GM12878 (cell line): ENCODE measurements at regions not wholly inside any gene's neighbourhood (a gene's known extent, or its start where the extent isn't known, plus 50 kb on each side); places are given as distances from the start of the nearest gene placed in this dataset.

Experiments used
- ATAC-seq: fragments of 200-7000 bp; cut with Tn5 transposase; 3 replicates; pipeline ENCODE4 v1.9.1; 2020; ENCODE audit warnings: mild to moderate bottlenecking, moderate library complexity
- BruUV-seq: library from RNA; stranded (reverse); fragments of 400-500 nt; replicated peaks from 2 replicates; lab custom pipeline; 2021; lab: Mats Ljungman, UMichigan
- CTCF ChIA-PET: fragments of 300-600 bp; sonication (Branson Sonifier 250); formaldehyde crosslinking; extraction: SDS; loops from one replicate; lab custom pipeline; 2021; ENCODE audit warnings: inconsistent platforms; lab: Yijun Ruan, JAX
- POLR2A ChIA-PET: fragments of 350-600 bp; formaldehyde crosslinking; extraction: SDS; loops from one replicate; lab custom pipeline; 2021; ENCODE audit warnings: inconsistent platforms; lab: Charles Lee
- RAD21 ChIA-PET: fragments of 300-600 bp; sonication (Branson Sonifier 250); formaldehyde crosslinking; loops from one replicate; lab custom pipeline; 2023; ENCODE audit warnings: antibody characterized with exemption; ENCODE audit not compliant: unreplicated experiment; lab: Charles Lee
- SMC1A ChIA-PET: fragments of 300-600 bp; sonication (Branson Sonifier 250); formaldehyde crosslinking; loops from one replicate; lab custom pipeline; 2023; ENCODE audit not compliant: unreplicated experiment, uncharacterized antibody; lab: Charles Lee
- DNase-seq: peaks from one replicate; pipeline ENCODE4 v3.0.0-alpha.2; 2011; ENCODE audit warnings: low read depth, low spot score
- FAIRE-seq: peaks from 3 replicates; lab custom pipeline; 2011; peaks lifted over from hg19 to GRCh38; lab: Jason Lieb, UNC
- H2AFZ ChIP-seq: 2 replicates; pipeline ENCODE4 v1.6.0; 2011; ENCODE audit warnings: low read depth, low read length, control low read depth; ENCODE audit not compliant: control insufficient read depth
- H3K27ac ChIP-seq: 2 replicates; pipeline ENCODE4 v1.5.1; 2011; ENCODE audit warnings: control low read depth; ENCODE audit not compliant: control insufficient read depth, insufficient read depth
- H3K27me3 ChIP-seq, 2 experiments: replicated peaks in 1 of 2; 2 replicates each; pipeline versions ENCODE4 v1.6.0 to v1.6.1; 2011; ENCODE audit warnings: low read length in 1 of 2; ENCODE audit not compliant: control insufficient read depth in 2 of 2, insufficient read depth in 2 of 2
- H3K36me3 ChIP-seq, 2 experiments: 2 replicates each; pipeline ENCODE4 v1.5.1; 2011; ENCODE audit warnings: low read length in 1 of 2; ENCODE audit not compliant: control insufficient read depth in 2 of 2, insufficient read depth in 2 of 2
- H3K4me1 ChIP-seq: 2 replicates; pipeline ENCODE4 v1.6.1; 2011; ENCODE audit warnings: mild to moderate bottlenecking, low read length, moderate library complexity, mixed read lengths; ENCODE audit not compliant: control insufficient read depth, insufficient read depth
- H3K4me2 ChIP-seq: 2 replicates; pipeline ENCODE4 v1.6.0; 2011; ENCODE audit warnings: control low read depth; ENCODE audit not compliant: control insufficient read depth, insufficient read depth
- H3K4me3 ChIP-seq: fragments of 200-600 bp; sonication (generic); 2 replicates; pipeline ENCODE4 v1.5.1; 2016
- H3K79me2 ChIP-seq: 2 replicates; pipeline ENCODE4 v1.6.0; 2011; ENCODE audit warnings: low read length; ENCODE audit not compliant: control insufficient read depth, insufficient read depth
- H3K9ac ChIP-seq: 2 replicates; pipeline ENCODE4 v1.8.0; 2011; ENCODE audit warnings: low read length, control low read depth, mixed read lengths; ENCODE audit not compliant: control insufficient read depth, insufficient read depth
- H3K9me3 ChIP-seq: replicated peaks from 3 replicates; pipeline ENCODE4 v1.5.1; 2011; ENCODE audit warnings: mild to moderate bottlenecking, low read length; ENCODE audit not compliant: control insufficient read depth, insufficient read depth
- H4K20me1 ChIP-seq: 2 replicates; pipeline ENCODE4 v1.6.0; 2011; ENCODE audit not compliant: control insufficient read depth, insufficient read depth
- FOS ChIP-seq: IDR thresholded peaks from 3 replicates; pipeline ENCODE4 v1.6.1; 2011; ENCODE audit warnings: borderline replicate concordance; ENCODE audit not compliant: insufficient read length; ENCODE audit errors: extremely low read depth
- JUND ChIP-seq: IDR thresholded peaks from 2 replicates; pipeline ENCODE4 v1.6.1; 2012; ENCODE audit warnings: low read depth, mild to moderate bottlenecking, low read length, improper control_type of control experiment, moderate library complexity
- POLR2A ChIP-seq: IDR thresholded peaks from 2 replicates; pipeline ENCODE4 v1.6.1; 2011; ENCODE audit warnings: low read depth, mild to moderate bottlenecking, low read length
- STAT3 ChIP-seq: IDR thresholded peaks from 2 replicates; pipeline ENCODE4 v1.6.1; 2011; ENCODE audit warnings: low read depth, low read length, improper control_type of control experiment
- ZNF274 ChIP-seq: IDR thresholded peaks from one replicate; pipeline ENCODE4 v1.8.0; 2011; ENCODE audit not compliant: insufficient read length, insufficient read depth
- WGBS: methylation state at CpG from one replicate; pipeline ENCODE4 v1.1.6; 2016; ENCODE audit warnings: low lambda C conversion rate; ENCODE audit not compliant: insufficient replicate concordance, insufficient coverage; ENCODE audit errors: missing lambda C conversion rate; 5-methylcytosine and 5-hydroxymethylcytosine counted together
- in situ Hi-C: fragments of 300-500 bp; cut with MboI; formaldehyde crosslinking; loops from 9 replicates; pipeline ENCODE4 v1.14.3; 2018; ENCODE audit warnings: mixed read lengths
- intact Hi-C: fragments of 100-400 bp; cut with micrococcal nuclease; formaldehyde crosslinking; loops from one replicate; pipeline ENCODE4 v1.14.2; 2022; ENCODE audit not compliant: unreplicated experiment
- TF ChIP-seq, protein P1 (sequence below): fragments of 450-650 bp; IDR thresholded peaks from 2 replicates; pipeline ENCODE4 v1.6.1; 2016; ENCODE audit warnings: mild to moderate bottlenecking, moderate library complexity, borderline replicate concordance
- TF ChIP-seq, protein P2 (sequence below): fragments of 450-650 bp; IDR thresholded peaks from 2 replicates; pipeline ENCODE4 v1.6.1; 2017; ENCODE audit warnings: mild to moderate bottlenecking, moderate library complexity
- TF ChIP-seq, protein P3 (sequence below): fragments of 450-650 bp; formaldehyde crosslinking; IDR thresholded peaks from 2 replicates; pipeline ENCODE4 v1.4.0; 2020; ENCODE audit warnings: mild to moderate bottlenecking, moderate library complexity

GRCh38 chr6:125489579-125490285, 188.0 kb upstream of the HDDC2 start:
- no peak overlapping the region for H3K4me3 ChIP-seq
- no peaks in the 10 kb centered on the region for H3K4me1 ChIP-seq
- WGBS, result 26% methylated on average over 2 of the region's 2 CpGs
- no peaks in the 10 kb centered on the region; the same call in 2 of the 3 replicates for H3K9me3 ChIP-seq
- RAD21 ChIA-PET, result no interaction called here
- H3K79me2 ChIP-seq, result no peaks in the 10 kb centered on the region
- FAIRE-seq (no peak), DNase-seq (no peak), ATAC-seq (no peak)
- intact Hi-C loops, result no loop called here
- H4K20me1 ChIP-seq, result no peaks in the 10 kb centered on the region
- no peaks in the 10 kb centered on the region for H3K27me3 ChIP-seq
- CTCF ChIA-PET, result no interaction called here
- H3K27ac ChIP-seq, result no peak overlapping the region
- H3K9ac ChIP-seq, result no peak overlapping the region
- no peaks in the 10 kb centered on the region for H3K36me3 ChIP-seq
- BruUV-seq, result no TSS peak
- in situ Hi-C loops, result no loop called here
- no peak overlapping the region for H2AFZ ChIP-seq
- SMC1A ChIA-PET, result no interaction called here
- POLR2A ChIA-PET, result no interaction called here
- no peak overlapping the region for H3K4me2 ChIP-seq
- TF ChIP-seq FOS (no peak), STAT3 (no peak), JUND (no peak), POLR2A (no peak), ZNF274 (no peak)
- TF ChIP-seq, protein P1, sequence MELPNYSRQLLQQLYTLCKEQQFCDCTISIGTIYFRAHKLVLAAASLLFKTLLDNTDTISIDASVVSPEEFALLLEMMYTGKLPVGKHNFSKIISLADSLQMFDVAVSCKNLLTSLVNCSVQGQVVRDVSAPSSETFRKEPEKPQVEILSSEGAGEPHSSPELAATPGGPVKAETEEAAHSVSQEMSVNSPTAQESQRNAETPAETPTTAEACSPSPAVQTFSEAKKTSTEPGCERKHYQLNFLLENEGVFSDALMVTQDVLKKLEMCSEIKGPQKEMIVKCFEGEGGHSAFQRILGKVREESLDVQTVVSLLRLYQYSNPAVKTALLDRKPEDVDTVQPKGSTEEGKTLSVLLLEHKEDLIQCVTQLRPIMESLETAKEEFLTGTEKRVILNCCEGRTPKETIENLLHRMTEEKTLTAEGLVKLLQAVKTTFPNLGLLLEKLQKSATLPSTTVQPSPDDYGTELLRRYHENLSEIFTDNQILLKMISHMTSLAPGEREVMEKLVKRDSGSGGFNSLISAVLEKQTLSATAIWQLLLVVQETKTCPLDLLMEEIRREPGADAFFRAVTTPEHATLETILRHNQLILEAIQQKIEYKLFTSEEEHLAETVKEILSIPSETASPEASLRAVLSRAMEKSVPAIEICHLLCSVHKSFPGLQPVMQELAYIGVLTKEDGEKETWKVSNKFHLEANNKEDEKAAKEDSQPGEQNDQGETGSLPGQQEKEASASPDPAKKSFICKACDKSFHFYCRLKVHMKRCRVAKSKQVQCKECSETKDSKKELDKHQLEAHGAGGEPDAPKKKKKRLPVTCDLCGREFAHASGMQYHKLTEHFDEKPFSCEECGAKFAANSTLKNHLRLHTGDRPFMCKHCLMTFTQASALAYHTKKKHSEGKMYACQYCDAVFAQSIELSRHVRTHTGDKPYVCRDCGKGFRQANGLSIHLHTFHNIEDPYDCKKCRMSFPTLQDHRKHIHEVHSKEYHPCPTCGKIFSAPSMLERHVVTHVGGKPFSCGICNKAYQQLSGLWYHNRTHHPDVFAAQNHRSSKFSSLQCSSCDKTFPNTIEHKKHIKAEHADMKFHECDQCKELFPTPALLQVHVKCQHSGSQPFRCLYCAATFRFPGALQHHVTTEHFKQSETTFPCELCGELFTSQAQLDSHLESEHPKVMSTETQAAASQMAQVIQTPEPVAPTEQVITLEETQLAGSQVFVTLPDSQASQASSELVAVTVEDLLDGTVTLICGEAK, result no peak
- TF ChIP-seq, protein P2, sequence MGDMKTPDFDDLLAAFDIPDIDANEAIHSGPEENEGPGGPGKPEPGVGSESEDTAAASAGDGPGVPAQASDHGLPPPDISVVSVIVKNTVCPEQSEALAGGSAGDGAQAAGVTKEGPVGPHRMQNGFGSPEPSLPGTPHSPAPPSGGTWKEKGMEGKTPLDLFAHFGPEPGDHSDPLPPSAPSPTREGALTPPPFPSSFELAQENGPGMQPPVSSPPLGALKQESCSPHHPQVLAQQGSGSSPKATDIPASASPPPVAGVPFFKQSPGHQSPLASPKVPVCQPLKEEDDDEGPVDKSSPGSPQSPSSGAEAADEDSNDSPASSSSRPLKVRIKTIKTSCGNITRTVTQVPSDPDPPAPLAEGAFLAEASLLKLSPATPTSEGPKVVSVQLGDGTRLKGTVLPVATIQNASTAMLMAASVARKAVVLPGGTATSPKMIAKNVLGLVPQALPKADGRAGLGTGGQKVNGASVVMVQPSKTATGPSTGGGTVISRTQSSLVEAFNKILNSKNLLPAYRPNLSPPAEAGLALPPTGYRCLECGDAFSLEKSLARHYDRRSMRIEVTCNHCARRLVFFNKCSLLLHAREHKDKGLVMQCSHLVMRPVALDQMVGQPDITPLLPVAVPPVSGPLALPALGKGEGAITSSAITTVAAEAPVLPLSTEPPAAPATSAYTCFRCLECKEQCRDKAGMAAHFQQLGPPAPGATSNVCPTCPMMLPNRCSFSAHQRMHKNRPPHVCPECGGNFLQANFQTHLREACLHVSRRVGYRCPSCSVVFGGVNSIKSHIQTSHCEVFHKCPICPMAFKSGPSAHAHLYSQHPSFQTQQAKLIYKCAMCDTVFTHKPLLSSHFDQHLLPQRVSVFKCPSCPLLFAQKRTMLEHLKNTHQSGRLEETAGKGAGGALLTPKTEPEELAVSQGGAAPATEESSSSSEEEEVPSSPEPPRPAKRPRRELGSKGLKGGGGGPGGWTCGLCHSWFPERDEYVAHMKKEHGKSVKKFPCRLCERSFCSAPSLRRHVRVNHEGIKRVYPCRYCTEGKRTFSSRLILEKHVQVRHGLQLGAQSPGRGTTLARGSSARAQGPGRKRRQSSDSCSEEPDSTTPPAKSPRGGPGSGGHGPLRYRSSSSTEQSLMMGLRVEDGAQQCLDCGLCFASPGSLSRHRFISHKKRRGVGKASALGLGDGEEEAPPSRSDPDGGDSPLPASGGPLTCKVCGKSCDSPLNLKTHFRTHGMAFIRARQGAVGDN, result no peak
- TF ChIP-seq, protein P3, sequence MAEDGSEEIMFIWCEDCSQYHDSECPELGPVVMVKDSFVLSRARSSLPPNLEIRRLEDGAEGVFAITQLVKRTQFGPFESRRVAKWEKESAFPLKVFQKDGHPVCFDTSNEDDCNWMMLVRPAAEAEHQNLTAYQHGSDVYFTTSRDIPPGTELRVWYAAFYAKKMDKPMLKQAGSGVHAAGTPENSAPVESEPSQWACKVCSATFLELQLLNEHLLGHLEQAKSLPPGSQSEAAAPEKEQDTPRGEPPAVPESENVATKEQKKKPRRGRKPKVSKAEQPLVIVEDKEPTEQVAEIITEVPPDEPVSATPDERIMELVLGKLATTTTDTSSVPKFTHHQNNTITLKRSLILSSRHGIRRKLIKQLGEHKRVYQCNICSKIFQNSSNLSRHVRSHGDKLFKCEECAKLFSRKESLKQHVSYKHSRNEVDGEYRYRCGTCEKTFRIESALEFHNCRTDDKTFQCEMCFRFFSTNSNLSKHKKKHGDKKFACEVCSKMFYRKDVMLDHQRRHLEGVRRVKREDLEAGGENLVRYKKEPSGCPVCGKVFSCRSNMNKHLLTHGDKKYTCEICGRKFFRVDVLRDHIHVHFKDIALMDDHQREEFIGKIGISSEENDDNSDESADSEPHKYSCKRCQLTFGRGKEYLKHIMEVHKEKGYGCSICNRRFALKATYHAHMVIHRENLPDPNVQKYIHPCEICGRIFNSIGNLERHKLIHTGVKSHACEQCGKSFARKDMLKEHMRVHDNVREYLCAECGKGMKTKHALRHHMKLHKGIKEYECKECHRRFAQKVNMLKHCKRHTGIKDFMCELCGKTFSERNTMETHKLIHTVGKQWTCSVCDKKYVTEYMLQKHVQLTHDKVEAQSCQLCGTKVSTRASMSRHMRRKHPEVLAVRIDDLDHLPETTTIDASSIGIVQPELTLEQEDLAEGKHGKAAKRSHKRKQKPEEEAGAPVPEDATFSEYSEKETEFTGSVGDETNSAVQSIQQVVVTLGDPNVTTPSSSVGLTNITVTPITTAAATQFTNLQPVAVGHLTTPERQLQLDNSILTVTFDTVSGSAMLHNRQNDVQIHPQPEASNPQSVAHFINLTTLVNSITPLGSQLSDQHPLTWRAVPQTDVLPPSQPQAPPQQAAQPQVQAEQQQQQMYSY (CRISPR knock-in tag), result no peak
